SJSA1 (cell line): ENCODE measurements at regions not wholly inside any gene's neighbourhood (a gene's known extent, or its start where the extent isn't known, plus 50 kb on each side); places are given as distances from the start of the nearest gene placed in this dataset.
A peak's percentile ranks its signal among the peaks of the same experiment; 100 is the strongest.

Source experiments
- DNase-seq, 2 experiments: peaks; one replicate each; pipeline ENCODE4 v3.0.0-alpha.2; 2015 to 2020; ENCODE audit warnings: low spot score in 2 of 2, low read depth in 1 of 2
- H3K27ac ChIP-seq: fragments of 250-450 bp; sonication (Bioruptor Pico); 2 replicates; pipeline ENCODE4 v1.5.1; 2020; ENCODE audit warnings: mild to moderate bottlenecking, moderate library complexity
- H3K27me3 ChIP-seq: fragments of 250-450 bp; sonication (Bioruptor Pico); replicated peaks from 2 replicates; pipeline ENCODE4 v1.5.1; 2020; ENCODE audit warnings: mild to moderate bottlenecking, moderate library complexity
- H3K36me3 ChIP-seq: fragments of 250-450 bp; sonication (Bioruptor Pico); 2 replicates; pipeline ENCODE4 v1.5.1; 2020; ENCODE audit warnings: mild to moderate bottlenecking
- H3K4me1 ChIP-seq: fragments of 250-450 bp; sonication (Bioruptor Pico); replicated peaks from 2 replicates; pipeline ENCODE4 v1.6.1; 2021; ENCODE audit warnings: mild to moderate bottlenecking
- H3K4me3 ChIP-seq: fragments of 250-450 bp; sonication (Bioruptor Pico); 2 replicates; pipeline ENCODE4 v1.5.1; 2020; ENCODE audit warnings: mild to moderate bottlenecking
- H3K9me3 ChIP-seq: fragments of 250-450 bp; sonication (Bioruptor Pico); replicated peaks from 2 replicates; pipeline ENCODE4 v1.5.1; 2020; ENCODE audit warnings: mild to moderate bottlenecking

GRCh38 chr2:101558740-101559525 is 84.0 kb upstream of the RFX8 start:
- peak in 1 of 2 experiments; percentile 89 for DNase-seq
- no peaks in the 10 kb centered on the region for H3K36me3 ChIP-seq
- no peaks in the 10 kb centered on the region for H3K27me3 ChIP-seq
- H3K4me3 ChIP-seq, result no peak overlapping the region
- peaks cover 22% of the 10 kb centered on the region for H3K4me1 ChIP-seq
- H3K27ac ChIP-seq, result peak overlapping the region; percentile 89
- H3K9me3 ChIP-seq, result no peaks in the 10 kb centered on the region

GRCh38 chr2:101556033-101556459 is 81.1 kb upstream of the RFX8 start:
- Histone ChIP-seq H3K4me3 (no peak overlapping the region), H3K36me3 (no peaks in the 10 kb centered on the region), H3K4me1 (peaks cover 22% of the 10 kb centered on the region), H3K9me3 (no peaks in the 10 kb centered on the region), H3K27ac (no peak overlapping the region), H3K27me3 (no peaks in the 10 kb centered on the region)
- DNase-seq, result no peak

- DNase-seq, result no peak
- H3K27me3 ChIP-seq, result no peaks in the 10 kb centered on the region
- no peaks in the 10 kb centered on the region for H3K36me3 ChIP-seq
- no peak overlapping the region for H3K27ac ChIP-seq
- H3K4me1 ChIP-seq, result peaks cover 3% of the 10 kb centered on the region; the same call in 1 of the 2 replicates
- no peak overlapping the region for H3K4me3 ChIP-seq
- H3K9me3 ChIP-seq, result no peaks in the 10 kb centered on the region
Measured at GRCh38 chr2:101551336-101551888, 76.5 kb upstream of the RFX8 start.

- H3K4me1 ChIP-seq, result peaks cover 3% of the 10 kb centered on the region; the same call in 1 of the 2 replicates
- H3K9me3 ChIP-seq, result no peaks in the 10 kb centered on the region
- no peaks in the 10 kb centered on the region for H3K36me3 ChIP-seq
- no peak for DNase-seq
- no peak overlapping the region for H3K4me3 ChIP-seq
- no peak overlapping the region for H3K27ac ChIP-seq
- H3K27me3 ChIP-seq, result no peaks in the 10 kb centered on the region
Measured at GRCh38 chr2:101550555-101550954, 75.6 kb upstream of the RFX8 start.

GRCh38 chr2:101549371-101549770 is 74.5 kb upstream of the RFX8 start:
- H3K4me3 ChIP-seq, result no peak overlapping the region
- peaks cover 3% of the 10 kb centered on the region; the same call in 1 of the 2 replicates for H3K4me1 ChIP-seq
- H3K27ac ChIP-seq, result no peak overlapping the region
- H3K27me3 ChIP-seq, result no peaks in the 10 kb centered on the region
- DNase-seq, result no peak
- no peaks in the 10 kb centered on the region for H3K9me3 ChIP-seq
- H3K36me3 ChIP-seq, result no peaks in the 10 kb centered on the region

GRCh38 chr2:101546376-101547058 is 71.6 kb upstream of the RFX8 start:
- peaks cover 3% of the 10 kb centered on the region; the same call in 1 of the 2 replicates for H3K4me1 ChIP-seq
- no peaks in the 10 kb centered on the region for H3K36me3 ChIP-seq
- H3K9me3 ChIP-seq, result no peaks in the 10 kb centered on the region
- H3K4me3 ChIP-seq, result no peak overlapping the region
- no peaks in the 10 kb centered on the region for H3K27me3 ChIP-seq
- DNase-seq, result no peak
- no peak overlapping the region for H3K27ac ChIP-seq

GRCh38 chr2:101545950-101546349 is 71.0 kb upstream of the RFX8 start:
- H3K27ac ChIP-seq, result no peak overlapping the region
- no peaks in the 10 kb centered on the region for H3K9me3 ChIP-seq

GRCh38 chr2:101540518-101540917 is 65.6 kb upstream of the RFX8 start:
- H3K4me3 ChIP-seq, result no peak overlapping the region
- DNase-seq, result peak in 1 of 2 experiments; percentile 11
- no peaks in the 10 kb centered on the region for H3K9me3 ChIP-seq
- H3K27me3 ChIP-seq, result no peaks in the 10 kb centered on the region
- H3K27ac ChIP-seq, result no peak overlapping the region
- H3K36me3 ChIP-seq, result no peaks in the 10 kb centered on the region
- no peaks in the 10 kb centered on the region for H3K4me1 ChIP-seq

More at GRCh38 chr2:101545950-101546349, 71.0 kb upstream of the RFX8 start:
- H3K4me3 ChIP-seq, result no peak overlapping the region
- H3K4me1 ChIP-seq, result peaks cover 3% of the 10 kb centered on the region; the same call in 1 of the 2 replicates
- no peaks in the 10 kb centered on the region for H3K27me3 ChIP-seq
- DNase-seq, result no peak
- H3K36me3 ChIP-seq, result no peaks in the 10 kb centered on the region

GRCh38 chr2:101538076-101538475 is 63.2 kb upstream of the RFX8 start:
- Histone ChIP-seq H3K27me3 (no peaks in the 10 kb centered on the region), H3K9me3 (no peaks in the 10 kb centered on the region), H3K4me1 (peaks cover 7% of the 10 kb centered on the region), H3K4me3 (no peak overlapping the region), H3K27ac (no peak overlapping the region), H3K36me3 (no peaks in the 10 kb centered on the region)
- DNase-seq, result no peak

GRCh38 chr2:101534149-101534611 is 59.3 kb upstream of the RFX8 start:
- no peak for DNase-seq
- H3K4me3 ChIP-seq, result no peak overlapping the region
- peaks cover 7% of the 10 kb centered on the region for H3K4me1 ChIP-seq
- H3K36me3 ChIP-seq, result no peaks in the 10 kb centered on the region
- H3K9me3 ChIP-seq, result no peaks in the 10 kb centered on the region
- no peaks in the 10 kb centered on the region for H3K27me3 ChIP-seq
- no peak overlapping the region for H3K27ac ChIP-seq

- H3K27me3 ChIP-seq, result no peaks in the 10 kb centered on the region
- peak in 1 of 2 experiments; percentile 36 for DNase-seq
- no peaks in the 10 kb centered on the region for H3K36me3 ChIP-seq
- H3K9me3 ChIP-seq, result no peaks in the 10 kb centered on the region
- no peak overlapping the region for H3K4me3 ChIP-seq
- H3K4me1 ChIP-seq, result peaks cover 7% of the 10 kb centered on the region
- peak overlapping the region; percentile 1; the same call in 1 of the 2 replicates for H3K27ac ChIP-seq
Measured at GRCh38 chr2:101533561-101534148, 58.7 kb upstream of the RFX8 start.

- Histone ChIP-seq H3K27me3 (no peaks in the 10 kb centered on the region), H3K4me1 (peaks cover under 1% of the 10 kb centered on the region), H3K4me3 (no peak overlapping the region), H3K9me3 (no peaks in the 10 kb centered on the region), H3K36me3 (no peaks in the 10 kb centered on the region), H3K27ac (no peak overlapping the region)
- no peak for DNase-seq
Measured at GRCh38 chr2:101528501-101528900, 53.6 kb upstream of the RFX8 start.

- Histone ChIP-seq H3K27ac (no peak overlapping the region), H3K4me3 (no peak overlapping the region), H3K27me3 (no peaks in the 10 kb centered on the region), H3K4me1 (peaks cover 10% of the 10 kb centered on the region), H3K36me3 (no peaks in the 10 kb centered on the region), H3K9me3 (no peaks in the 10 kb centered on the region)
- no peak for DNase-seq
Measured at GRCh38 chr2:101524806-101525430, 50.0 kb upstream of the RFX8 start.
